ENCODE measurements at regions not wholly inside any gene's neighbourhood (a gene's known extent, or its start where the extent isn't known, plus 50 kb on each side); places are given as distances from the start of the nearest gene placed in this dataset.

GRCh38 chr6:14806101-14806500 is 439.8 kb upstream of the JARID2 start:
- DNase-seq (ENCODE audit: low spot score), result no peak

GRCh38 chr6:14807130-14807529 is 438.7 kb upstream of the JARID2 start:
- DNase-seq (ENCODE audit: low spot score), result no peak

- DNase-seq (ENCODE audit: low spot score), result no peak
Observed at GRCh38 chr6:14807971-14808370, 437.9 kb upstream of the JARID2 start.

- no peak for DNase-seq (ENCODE audit: low spot score)
Observed at GRCh38 chr6:14810021-14810420, 435.8 kb upstream of the JARID2 start.

- DNase-seq (ENCODE audit: low spot score), result no peak
Observed at GRCh38 chr6:14811775-14812428, 434.0 kb upstream of the JARID2 start.

- DNase-seq (ENCODE audit: low spot score), result no peak
Observed at GRCh38 chr6:14814016-14814415, 431.9 kb upstream of the JARID2 start.

- DNase-seq (ENCODE audit: low spot score), result no peak
Observed at GRCh38 chr6:14816116-14816859, 429.6 kb upstream of the JARID2 start.

- DNase-seq (ENCODE audit: low spot score), result no peak
Observed at GRCh38 chr6:14817074-14817473, 428.8 kb upstream of the JARID2 start.

- no peak for DNase-seq (ENCODE audit: low spot score)
Observed at GRCh38 chr6:14818422-14818884, 427.4 kb upstream of the JARID2 start.

- no peak for DNase-seq (ENCODE audit: low spot score)
Observed at GRCh38 chr6:14819001-14819400, 426.9 kb upstream of the JARID2 start.

GRCh38 chr6:14819840-14820420 is 425.9 kb upstream of the JARID2 start:
- DNase-seq (ENCODE audit: low spot score), result no peak

- no peak for DNase-seq (ENCODE audit: low spot score)
Observed at GRCh38 chr6:14822012-14822553, 423.8 kb upstream of the JARID2 start.

GRCh38 chr6:14822679-14823078 is 423.2 kb upstream of the JARID2 start:
- no peak for DNase-seq (ENCODE audit: low spot score)

- no peak for DNase-seq (ENCODE audit: low spot score)
Observed at GRCh38 chr6:14824060-14824459, 421.8 kb upstream of the JARID2 start.

- no peak for DNase-seq (ENCODE audit: low spot score)
Observed at GRCh38 chr6:14824484-14825275, 421.2 kb upstream of the JARID2 start.

- no peak for DNase-seq (ENCODE audit: low spot score)
Observed at GRCh38 chr6:14826456-14826855, 419.4 kb upstream of the JARID2 start.

GRCh38 chr6:14827354-14827753 is 418.5 kb upstream of the JARID2 start:
- no peak for DNase-seq (ENCODE audit: low spot score)

GRCh38 chr6:14828201-14828611 is 417.7 kb upstream of the JARID2 start:
- no peak for DNase-seq (ENCODE audit: low spot score)

- no peak for DNase-seq (ENCODE audit: low spot score)
Observed at GRCh38 chr6:14831070-14831469, 414.8 kb upstream of the JARID2 start.

- DNase-seq (ENCODE audit: low spot score), result no peak
Observed at GRCh38 chr6:14831937-14832336, 413.9 kb upstream of the JARID2 start.

GRCh38 chr6:14832427-14832826 is 413.4 kb upstream of the JARID2 start:
- DNase-seq (ENCODE audit: low spot score), result no peak

GRCh38 chr6:14834851-14835530 is 410.9 kb upstream of the JARID2 start:
- no peak for DNase-seq (ENCODE audit: low spot score)
